Cardiac septum (tissue), 1 donor: ENCODE measurements at regions not wholly inside any gene's neighbourhood (a gene's known extent, or its start where the extent isn't known, plus 50 kb on each side); places are given as distances from the start of the nearest gene placed in this dataset.

Experiments
- DNase-seq: peaks from one replicate; pipeline ENCODE4 v3.0.0-alpha.2; 2020; ENCODE audit warnings: low spot score
- intact Hi-C: fragments of 100-400 bp; cut with DNase I; formaldehyde crosslinking; loops from one replicate; pipeline ENCODE4 v1.14.0; 2022
- donor health status: DM: no; HTN: no; CAD: no.

GRCh38 chrX:16222151-16222550, 54.9 kb downstream of the MAGEB17 start:
- intact Hi-C loops = no loop called here
- no peak for DNase-seq

- no peak for DNase-seq
- intact Hi-C loops = no loop called here
These were observed 56.1 kb downstream of the MAGEB17 start for GRCh38 chrX:16223385-16223784.

- no peak for DNase-seq
- intact Hi-C loops = no loop called here
These were observed 71.9 kb downstream of the MAGEB17 start for GRCh38 chrX:16239211-16239610.

GRCh38 chrX:16240231-16240905, 73.1 kb downstream of the MAGEB17 start:
- DNase-seq = no peak
- intact Hi-C loops = no loop called here

- intact Hi-C loops = no loop called here
- DNase-seq = no peak
These were observed 73.7 kb downstream of the MAGEB17 start for GRCh38 chrX:16240968-16241367.

- intact Hi-C loops = no loop called here
- DNase-seq = no peak
These were observed 83.0 kb downstream of the MAGEB17 start for GRCh38 chrX:16250296-16250695.

GRCh38 chrX:16251782-16252181, 84.5 kb downstream of the MAGEB17 start:
- intact Hi-C loops = no loop called here

GRCh38 chrX:16258882-16259281, 91.6 kb downstream of the MAGEB17 start:
- no peak for DNase-seq
- intact Hi-C loops = no loop called here

More at GRCh38 chrX:16251782-16252181, 84.5 kb downstream of the MAGEB17 start:
- DNase-seq = no peak

GRCh38 chrX:16267431-16267830, 100.2 kb downstream of the MAGEB17 start:
- no peak for DNase-seq
- intact Hi-C loops = no loop called here

- intact Hi-C loops = no loop called here
- DNase-seq = no peak
These were observed 100.9 kb downstream of the MAGEB17 start for GRCh38 chrX:16268206-16268605.

- intact Hi-C loops = no loop called here
- no peak for DNase-seq
These were observed 111.6 kb downstream of the MAGEB17 start for GRCh38 chrX:16278927-16279326.

- intact Hi-C loops = no loop called here
- DNase-seq = no peak
These were observed 114.9 kb downstream of the MAGEB17 start for GRCh38 chrX:16282209-16282608.

- no peak for DNase-seq
- intact Hi-C loops = no loop called here
These were observed 117.6 kb downstream of the MAGEB17 start for GRCh38 chrX:16284842-16285241.

GRCh38 chrX:16290997-16291396, 123.7 kb downstream of the MAGEB17 start:
- intact Hi-C loops = no loop called here
- no peak for DNase-seq

- intact Hi-C loops = no loop called here
These were observed 133.6 kb downstream of the MAGEB17 start for GRCh38 chrX:16300831-16301230.

GRCh38 chrX:16304751-16305150, 137.5 kb downstream of the MAGEB17 start:
- intact Hi-C loops = no loop called here
- DNase-seq = no peak

More at GRCh38 chrX:16300831-16301230, 133.6 kb downstream of the MAGEB17 start:
- DNase-seq = no peak

GRCh38 chrX:16305187-16305586, 137.9 kb downstream of the MAGEB17 start:
- DNase-seq = no peak
- intact Hi-C loops = no loop called here

GRCh38 chrX:16307950-16308349, 140.7 kb downstream of the MAGEB17 start:
- intact Hi-C loops = no loop called here
- DNase-seq = no peak

GRCh38 chrX:16308773-16309172, 141.5 kb downstream of the MAGEB17 start:
- intact Hi-C loops = no loop called here
- DNase-seq = no peak

- no peak for DNase-seq
- intact Hi-C loops = no loop called here
These were observed 143.0 kb downstream of the MAGEB17 start for GRCh38 chrX:16310326-16310725.

- intact Hi-C loops = no loop called here
- DNase-seq = no peak
These were observed 144.4 kb downstream of the MAGEB17 start for GRCh38 chrX:16311671-16312070.
